ENCODE measurements at regions not wholly inside any gene's neighbourhood (a gene's known extent, or its start where the extent isn't known, plus 50 kb on each side); places are given as distances from the start of the nearest gene placed in this dataset.
"Not testable (repeated sequence)": the region's sequence is repeated elsewhere in the genome, so short reads cannot be mapped to it uniquely, and the experiment has no call there.

DNA sequence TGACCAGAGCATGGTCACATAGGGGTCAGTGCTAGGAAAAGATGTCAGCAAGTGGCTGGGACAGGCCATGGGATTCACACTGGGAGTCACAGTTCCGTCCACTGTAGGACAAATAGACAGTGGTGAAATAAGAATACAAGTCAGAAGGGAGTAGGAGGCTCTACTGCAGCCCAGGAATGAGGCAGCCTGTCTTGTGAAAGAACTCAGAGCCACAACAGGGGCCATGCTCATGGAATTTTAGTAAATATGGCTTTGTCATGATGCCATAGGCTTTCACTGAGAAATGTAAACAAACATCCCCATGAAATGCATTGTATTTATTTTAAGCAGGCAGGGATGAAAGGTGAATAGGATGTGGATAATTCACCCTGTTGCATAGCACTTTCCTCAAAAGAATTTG lies 504.3 kb downstream of the SOX11 start:
- ATAC-seq = no peak
- no peak for TF ChIP-seq ZFP3 (CRISPR knock-in tag; IDR thresholded peaks at IDR 0.05)

- ATAC-seq = not testable (repeated sequence)
These were observed 506.3 kb downstream of the SOX11 start for GRCh38 chr2:6198370-6198919.

- no peak for ATAC-seq
- no peak for TF ChIP-seq ZNF8 (CRISPR knock-in tag; IDR thresholded peaks at IDR 0.05)
- TF ChIP-seq GLIS3 (CRISPR knock-in tag; IDR thresholded peaks at IDR 0.05) = no peak
- no peak for TF ChIP-seq CSDC2 (CRISPR knock-in tag; IDR thresholded peaks at IDR 0.05)
- no peak for TF ChIP-seq BACH2 (CRISPR knock-in tag; IDR thresholded peaks at IDR 0.05; ENCODE audit: borderline replicate concordance)
- TF ChIP-seq TOX (CRISPR knock-in tag; IDR thresholded peaks at IDR 0.05; ENCODE audit: borderline replicate concordance) = no peak
- TF ChIP-seq, protein P1, sequence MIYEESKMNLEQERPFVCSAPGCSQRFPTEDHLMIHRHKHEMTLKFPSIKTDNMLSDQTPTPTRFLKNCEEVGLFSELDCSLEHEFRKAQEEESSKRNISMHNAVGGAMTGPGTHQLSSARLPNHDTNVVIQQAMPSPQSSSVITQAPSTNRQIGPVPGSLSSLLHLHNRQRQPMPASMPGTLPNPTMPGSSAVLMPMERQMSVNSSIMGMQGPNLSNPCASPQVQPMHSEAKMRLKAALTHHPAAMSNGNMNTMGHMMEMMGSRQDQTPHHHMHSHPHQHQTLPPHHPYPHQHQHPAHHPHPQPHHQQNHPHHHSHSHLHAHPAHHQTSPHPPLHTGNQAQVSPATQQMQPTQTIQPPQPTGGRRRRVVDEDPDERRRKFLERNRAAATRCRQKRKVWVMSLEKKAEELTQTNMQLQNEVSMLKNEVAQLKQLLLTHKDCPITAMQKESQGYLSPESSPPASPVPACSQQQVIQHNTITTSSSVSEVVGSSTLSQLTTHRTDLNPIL (CRISPR knock-in tag; IDR thresholded peaks at IDR 0.05; ENCODE audit: low read depth) = no peak
- TF ChIP-seq RARB (CRISPR knock-in tag; IDR thresholded peaks at IDR 0.05) = no peak
- TF ChIP-seq, protein P2, sequence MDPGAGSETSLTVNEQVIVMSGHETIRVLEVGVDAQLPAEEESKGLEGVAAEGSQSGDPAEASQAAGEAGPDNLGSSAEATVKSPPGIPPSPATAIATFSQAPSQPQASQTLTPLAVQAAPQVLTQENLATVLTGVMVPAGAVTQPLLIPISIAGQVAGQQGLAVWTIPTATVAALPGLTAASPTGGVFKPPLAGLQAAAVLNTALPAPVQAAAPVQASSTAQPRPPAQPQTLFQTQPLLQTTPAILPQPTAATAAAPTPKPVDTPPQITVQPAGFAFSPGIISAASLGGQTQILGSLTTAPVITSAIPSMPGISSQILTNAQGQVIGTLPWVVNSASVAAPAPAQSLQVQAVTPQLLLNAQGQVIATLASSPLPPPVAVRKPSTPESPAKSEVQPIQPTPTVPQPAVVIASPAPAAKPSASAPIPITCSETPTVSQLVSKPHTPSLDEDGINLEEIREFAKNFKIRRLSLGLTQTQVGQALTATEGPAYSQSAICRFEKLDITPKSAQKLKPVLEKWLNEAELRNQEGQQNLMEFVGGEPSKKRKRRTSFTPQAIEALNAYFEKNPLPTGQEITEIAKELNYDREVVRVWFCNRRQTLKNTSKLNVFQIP (CRISPR knock-in tag; IDR thresholded peaks at IDR 0.05; ENCODE audit: borderline replicate concordance, low read depth) = no peak
- no peak for TF ChIP-seq ZNF70 (CRISPR knock-in tag; IDR thresholded peaks at IDR 0.05)
- TF ChIP-seq ZFP30 (CRISPR knock-in tag; IDR thresholded peaks at IDR 0.05) = no peak
- TF ChIP-seq, protein P3, sequence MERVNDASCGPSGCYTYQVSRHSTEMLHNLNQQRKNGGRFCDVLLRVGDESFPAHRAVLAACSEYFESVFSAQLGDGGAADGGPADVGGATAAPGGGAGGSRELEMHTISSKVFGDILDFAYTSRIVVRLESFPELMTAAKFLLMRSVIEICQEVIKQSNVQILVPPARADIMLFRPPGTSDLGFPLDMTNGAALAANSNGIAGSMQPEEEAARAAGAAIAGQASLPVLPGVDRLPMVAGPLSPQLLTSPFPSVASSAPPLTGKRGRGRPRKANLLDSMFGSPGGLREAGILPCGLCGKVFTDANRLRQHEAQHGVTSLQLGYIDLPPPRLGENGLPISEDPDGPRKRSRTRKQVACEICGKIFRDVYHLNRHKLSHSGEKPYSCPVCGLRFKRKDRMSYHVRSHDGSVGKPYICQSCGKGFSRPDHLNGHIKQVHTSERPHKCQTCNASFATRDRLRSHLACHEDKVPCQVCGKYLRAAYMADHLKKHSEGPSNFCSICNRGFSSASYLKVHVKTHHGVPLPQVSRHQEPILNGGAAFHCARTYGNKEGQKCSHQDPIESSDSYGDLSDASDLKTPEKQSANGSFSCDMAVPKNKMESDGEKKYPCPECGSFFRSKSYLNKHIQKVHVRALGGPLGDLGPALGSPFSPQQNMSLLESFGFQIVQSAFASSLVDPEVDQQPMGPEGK (CRISPR knock-in tag; IDR thresholded peaks at IDR 0.05; ENCODE audit: borderline replicate concordance) = no peak
- TF ChIP-seq SNAI2 (CRISPR knock-in tag; IDR thresholded peaks at IDR 0.05) = no peak
- no peak for TF ChIP-seq OSR1 (CRISPR knock-in tag; IDR thresholded peaks at IDR 0.05)
- no peak for TF ChIP-seq PPARA (CRISPR knock-in tag; IDR thresholded peaks at IDR 0.05; ENCODE audit: borderline replicate concordance)
- TF ChIP-seq CSRNP3 (CRISPR knock-in tag; IDR thresholded peaks at IDR 0.05) = no peak
- TF ChIP-seq ZFP3 (CRISPR knock-in tag; IDR thresholded peaks at IDR 0.05) = no peak
- no peak for TF ChIP-seq ZNF565 (CRISPR knock-in tag; conservative IDR thresholded peaks at IDR 0.05; ENCODE audit: low read depth)
- no peak for TF ChIP-seq TSHZ2 (CRISPR knock-in tag; IDR thresholded peaks at IDR 0.05)
- no peak for TF ChIP-seq ISL1 (CRISPR knock-in tag; IDR thresholded peaks at IDR 0.05)
These were observed 510.6 kb downstream of the SOX11 start for GRCh38 chr2:6202756-6203155.

DNA sequence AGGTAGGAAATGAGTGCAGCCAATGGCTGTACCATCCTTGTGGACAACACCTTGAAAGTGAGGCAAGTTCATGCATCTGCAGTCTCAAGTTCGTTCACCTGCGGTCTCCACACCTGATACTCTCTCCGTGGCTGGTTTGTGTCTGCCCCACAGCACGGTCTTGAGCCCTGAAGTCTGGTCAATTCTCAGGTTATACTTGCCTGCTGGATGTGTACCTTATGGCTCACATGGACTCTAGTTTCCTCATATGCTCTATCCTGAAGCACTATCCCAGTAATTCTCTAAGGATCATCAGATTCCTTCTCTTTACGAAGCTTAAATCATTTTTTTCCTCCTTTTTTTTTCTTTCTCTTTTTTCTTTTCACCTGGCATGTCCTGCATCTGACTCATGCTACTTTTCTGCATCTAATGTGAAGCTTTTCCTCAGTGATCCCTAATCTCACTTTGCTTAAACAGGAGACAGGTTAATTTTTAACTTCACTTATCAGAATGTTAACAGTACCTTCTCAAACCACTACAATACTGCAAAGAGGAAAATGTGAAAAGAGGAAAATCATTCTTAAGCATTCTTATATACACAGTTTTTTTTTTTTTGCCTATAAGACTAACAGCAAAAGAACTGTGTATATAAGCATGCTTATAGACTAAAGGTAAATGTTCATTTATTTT lies 511.2 kb downstream of the SOX11 start:
- no peak for ATAC-seq
- no peak for TF ChIP-seq ZNF8 (CRISPR knock-in tag; IDR thresholded peaks at IDR 0.05)

Data from SK-N-SH treated with all-trans-retinoic acid at 6 μM for 48 hours (cell line).